Activated naive CD4-positive, alpha-beta T cell treated with anti-CD3 and anti-CD28 coated beads, Interleukin-2, amount 50 U/mL, for 72 hours (primary cell): ENCODE measurements at regions not wholly inside any gene's neighbourhood (a gene's known extent, or its start where the extent isn't known, plus 50 kb on each side); places are given as distances from the start of the nearest gene placed in this dataset.
"Not testable (repeated sequence)": the region's sequence is repeated elsewhere in the genome, so short reads cannot be mapped to it uniquely, and the experiment has no call there.

Experiments
- ATAC-seq, 2 donors: fragments of 150-1000 bp; cut with Tn5 transposase; 2 replicates each; pipeline ENCODE4 v1.10.0; 2021; ENCODE audit warnings: mild to moderate bottlenecking in 2 of 2, moderate library complexity in 2 of 2
- DNase-seq, 2 donors: peaks; one replicate each; pipeline ENCODE4 v3.0.0; 2021 to 2022; ENCODE audit warnings: low spot score in 2 of 2
- H3K27ac Mint-ChIP-seq, 2 donors: one replicate each; pipeline ENCODE4 v1.8.0; 2022; ENCODE audit warnings: mild to moderate bottlenecking in 2 of 2, mixed read lengths in 2 of 2
- H3K36me3 Mint-ChIP-seq, 2 donors: one replicate each; pipeline ENCODE4 v1.8.0; 2022; ENCODE audit warnings: mixed read lengths in 2 of 2
- H3K9me3 Mint-ChIP-seq, 2 donors: one replicate each; pipeline ENCODE4 v1.8.0; 2022; ENCODE audit warnings: mixed read lengths in 2 of 2

- no peaks in the 10 kb centered on the region for H3K9me3 Mint-ChIP-seq
These were observed 342.8 kb downstream of the RPS6KC1 start for GRCh38 chr1:213393860-213394259.

GRCh38 chr1:213394837-213395236 lies 343.8 kb downstream of the RPS6KC1 start:
- DNase-seq, result no peak
- no peak overlapping the region for H3K27ac Mint-ChIP-seq
- H3K36me3 Mint-ChIP-seq, result no peaks in the 10 kb centered on the region
- H3K9me3 Mint-ChIP-seq, result no peaks in the 10 kb centered on the region
- no peak for ATAC-seq

More at GRCh38 chr1:213393860-213394259, 342.8 kb downstream of the RPS6KC1 start:
- no peaks in the 10 kb centered on the region for H3K36me3 Mint-ChIP-seq
- DNase-seq, result no peak
- H3K27ac Mint-ChIP-seq, result no peak overlapping the region
- ATAC-seq, result no peak

GRCh38 chr1:213397638-213398037 lies 346.6 kb downstream of the RPS6KC1 start:
- Mint-ChIP-seq H3K9me3 (no peaks in the 10 kb centered on the region), H3K36me3 (no peaks in the 10 kb centered on the region), H3K27ac (no peak overlapping the region)
- DNase-seq (no peak), ATAC-seq (no peak)

GRCh38 chr1:213399695-213400094 lies 348.7 kb downstream of the RPS6KC1 start:
- ATAC-seq (no peak), DNase-seq (no peak)
- Mint-ChIP-seq H3K9me3 (no peaks in the 10 kb centered on the region), H3K36me3 (no peaks in the 10 kb centered on the region), H3K27ac (no peak overlapping the region)

- Mint-ChIP-seq H3K27ac (no peak overlapping the region), H3K36me3 (no peaks in the 10 kb centered on the region), H3K9me3 (peaks cover 0 to 3% of the 10 kb centered on the region in 2 donors)
- DNase-seq (no peak), ATAC-seq (no peak)
These were observed 358.2 kb downstream of the RPS6KC1 start for GRCh38 chr1:213409208-213409631.

- H3K27ac Mint-ChIP-seq, result peak overlapping the region in 1 of 2 donors; percentile 70
- no peak for DNase-seq
These were observed 358.9 kb downstream of the RPS6KC1 start for GRCh38 chr1:213409971-213410370.

GRCh38 chr1:213414346-213414745 lies 363.3 kb downstream of the RPS6KC1 start:
- H3K36me3 Mint-ChIP-seq, result no peaks in the 10 kb centered on the region
- peaks cover 0 to 3% of the 10 kb centered on the region in 2 donors for H3K9me3 Mint-ChIP-seq
- ATAC-seq (no peak), DNase-seq (no peak)
- no peak overlapping the region for H3K27ac Mint-ChIP-seq

More at GRCh38 chr1:213409971-213410370, 358.9 kb downstream of the RPS6KC1 start:
- H3K9me3 Mint-ChIP-seq, result peaks cover 0 to 3% of the 10 kb centered on the region in 2 donors
- no peaks in the 10 kb centered on the region for H3K36me3 Mint-ChIP-seq
- no peak for ATAC-seq

GRCh38 chr1:213414911-213415310 lies 363.9 kb downstream of the RPS6KC1 start:
- DNase-seq (no peak), ATAC-seq (no peak)
- Mint-ChIP-seq H3K36me3 (no peaks in the 10 kb centered on the region), H3K9me3 (peaks cover 0 to 3% of the 10 kb centered on the region in 2 donors), H3K27ac (no peak overlapping the region)

- Mint-ChIP-seq H3K36me3 (no peaks in the 10 kb centered on the region), H3K9me3 (peaks cover 0 to under 1% of the 10 kb centered on the region in 2 donors), H3K27ac (no peak overlapping the region)
- ATAC-seq (no peak), DNase-seq (no peak)
These were observed 364.8 kb downstream of the RPS6KC1 start for GRCh38 chr1:213415691-213416380.

GRCh38 chr1:213416461-213417224 lies 365.6 kb downstream of the RPS6KC1 start:
- no peaks in the 10 kb centered on the region for H3K9me3 Mint-ChIP-seq
- H3K36me3 Mint-ChIP-seq, result no peaks in the 10 kb centered on the region
- DNase-seq (no peak), ATAC-seq (no peak)
- H3K27ac Mint-ChIP-seq, result no peak overlapping the region

- Mint-ChIP-seq H3K27ac (no peak overlapping the region), H3K9me3 (no peaks in the 10 kb centered on the region), H3K36me3 (no peaks in the 10 kb centered on the region)
- ATAC-seq (no peak), DNase-seq (no peak)
These were observed 366.3 kb downstream of the RPS6KC1 start for GRCh38 chr1:213417225-213417820.

GRCh38 chr1:213417846-213418245 lies 366.8 kb downstream of the RPS6KC1 start:
- DNase-seq (no peak), ATAC-seq (no peak)
- H3K9me3 Mint-ChIP-seq, result no peaks in the 10 kb centered on the region
- H3K27ac Mint-ChIP-seq, result no peak overlapping the region
- no peaks in the 10 kb centered on the region for H3K36me3 Mint-ChIP-seq

- DNase-seq, result no peak
- Mint-ChIP-seq H3K9me3 (no peaks in the 10 kb centered on the region), H3K36me3 (no peaks in the 10 kb centered on the region), H3K27ac (no peak overlapping the region)
- ATAC-seq, result no peak
These were observed 367.4 kb downstream of the RPS6KC1 start for GRCh38 chr1:213418268-213419071.

GRCh38 chr1:213419401-213420030 lies 368.5 kb downstream of the RPS6KC1 start:
- no peak overlapping the region for H3K27ac Mint-ChIP-seq
- no peaks in the 10 kb centered on the region for H3K36me3 Mint-ChIP-seq
- H3K9me3 Mint-ChIP-seq, result no peaks in the 10 kb centered on the region
- no peak for ATAC-seq
- no peak for DNase-seq

- DNase-seq, H3K36me3 Mint-ChIP-seq, H3K9me3 Mint-ChIP-seq, H3K27ac Mint-ChIP-seq, ATAC-seq: not testable (repeated sequence)
These were observed 370.1 kb downstream of the RPS6KC1 start for GRCh38 chr1:213421178-213421577.

GRCh38 chr1:213423041-213423440 lies 372.0 kb downstream of the RPS6KC1 start:
- Mint-ChIP-seq H3K27ac (no peak overlapping the region), H3K9me3 (no peaks in the 10 kb centered on the region), H3K36me3 (no peaks in the 10 kb centered on the region)
- DNase-seq (no peak), ATAC-seq (no peak)
